HEK293 (cell line): ENCODE measurements at regions not wholly inside any gene's neighbourhood (a gene's known extent, or its start where the extent isn't known, plus 50 kb on each side); places are given as distances from the start of the nearest gene placed in this dataset.

Experiments used
- CTCF ChIA-PET: fragments of 350-600 bp; formaldehyde crosslinking; extraction: SDS; loops from one replicate; lab custom pipeline; 2021; ENCODE audit warnings: antibody characterized with exemption; lab: Yijun Ruan, JAX
- POLR2A ChIA-PET: fragments of 300-600 bp; formaldehyde crosslinking; extraction: SDS; loops from one replicate; lab custom pipeline; 2020; ENCODE audit warnings: antibody characterized with exemption, inconsistent platforms; lab: Yijun Ruan, JAX
- H3K27ac ChIP-seq: fragments of 200-500 bp; sonication (Bioruptor generic); 2 replicates; pipeline ENCODE4 v1.5.1; 2014; ENCODE audit warnings: low read depth, low read length, control low read depth, inconsistent platforms; ENCODE audit errors: extremely low read depth
- H3K36me3 ChIP-seq, 2 experiments: fragments of 200-500 bp in 1 of 2; sonication (Bioruptor generic) in 1 of 2; 1 replicate in 1 of 2; 2 replicates in 1 of 2; pipeline ENCODE4 v1.5.1; 2014 to 2017; ENCODE audit warnings: inconsistent platforms in 2 of 2, low read length in 2 of 2; ENCODE audit not compliant: control insufficient read depth in 2 of 2, insufficient read depth in 1 of 2
- H3K4me1 ChIP-seq: fragments of 200-500 bp; sonication (Bioruptor generic); 2 replicates; pipeline ENCODE4 v1.5.1; 2014; ENCODE audit warnings: mild to moderate bottlenecking, low read length, inconsistent platforms; ENCODE audit not compliant: control insufficient read depth, insufficient read depth
- H3K4me3 ChIP-seq: 2 replicates; pipeline ENCODE4 v1.5.1; 2011; ENCODE audit warnings: low read depth, mild to moderate bottlenecking, control low read depth, low read length, moderate library complexity
- H3K9me3 ChIP-seq: fragments of 200-500 bp; sonication (Bioruptor generic); 2 replicates; pipeline ENCODE4 v1.5.1; 2014; ENCODE audit warnings: low read depth, low read length, inconsistent platforms; ENCODE audit not compliant: control insufficient read depth, insufficient read depth
- GFI1B ChIP-seq: fragments of 450-650 bp; formaldehyde crosslinking; IDR thresholded peaks from 2 replicates; pipeline ENCODE4 v1.5.1; 2016; ENCODE audit warnings: missing biosample characterization, missing genetic modification characterization
- TCF7L2 ChIP-seq: IDR thresholded peaks from 2 replicates; pipeline ENCODE4 v1.6.1; 2011; ENCODE audit warnings: low read depth, mild to moderate bottlenecking, inconsistent platforms, low read length, moderate library complexity, borderline replicate concordance
- YY2 ChIP-seq: fragments of 450-650 bp; formaldehyde crosslinking; IDR thresholded peaks from 2 replicates; pipeline ENCODE4 v1.5.1; 2016; ENCODE audit warnings: missing biosample characterization, missing genetic modification characterization
- ZBTB48 ChIP-seq: fragments of 450-650 bp; formaldehyde crosslinking; IDR thresholded peaks from 2 replicates; pipeline ENCODE4 v1.5.1; 2016; ENCODE audit warnings: missing biosample characterization, missing genetic modification characterization
- ZNF174 ChIP-seq: fragments of 450-650 bp; formaldehyde crosslinking; IDR thresholded peaks from 2 replicates; pipeline ENCODE4 v1.5.0; 2017; ENCODE audit warnings: missing biosample characterization, mild to moderate bottlenecking, missing genetic modification characterization
- ZNF202 ChIP-seq: fragments of 450-650 bp; formaldehyde crosslinking; IDR thresholded peaks from 2 replicates; pipeline ENCODE4 v1.5.1; 2016; ENCODE audit warnings: missing biosample characterization, missing genetic modification characterization, borderline replicate concordance
- ZNF292 ChIP-seq: fragments of 450-650 bp; formaldehyde crosslinking; IDR thresholded peaks from 2 replicates; pipeline ENCODE4 v1.5.1; 2016; ENCODE audit warnings: low read depth, missing biosample characterization, missing genetic modification characterization, borderline replicate concordance
- ZNF302 ChIP-seq: fragments of 450-650 bp; formaldehyde crosslinking; IDR thresholded peaks from 2 replicates; pipeline ENCODE4 v1.5.1; 2016; ENCODE audit warnings: missing biosample characterization, missing genetic modification characterization, low read depth
- ZNF324 ChIP-seq: fragments of 450-650 bp; formaldehyde crosslinking; IDR thresholded peaks from 2 replicates; pipeline ENCODE4 v1.5.1; 2016; ENCODE audit warnings: missing biosample characterization, missing genetic modification characterization
- ZNF366 ChIP-seq: fragments of 450-650 bp; formaldehyde crosslinking; conservative IDR thresholded peaks from 2 replicates; pipeline ENCODE4 v1.5.1; 2016; ENCODE audit warnings: missing biosample characterization, missing genetic modification characterization
- ZNF501 ChIP-seq: fragments of 450-650 bp; formaldehyde crosslinking; IDR thresholded peaks from 2 replicates; pipeline ENCODE4 v1.5.1; 2016; ENCODE audit warnings: missing biosample characterization, missing genetic modification characterization
- ZNF548 ChIP-seq: fragments of 450-650 bp; formaldehyde crosslinking; IDR thresholded peaks from 2 replicates; pipeline ENCODE4 v1.5.1; 2016; ENCODE audit warnings: missing biosample characterization, missing genetic modification characterization
- ZNF585B ChIP-seq: fragments of 450-650 bp; formaldehyde crosslinking; IDR thresholded peaks from 2 replicates; pipeline ENCODE4 v1.5.1; 2016; ENCODE audit warnings: missing biosample characterization, missing genetic modification characterization
- ZNF664 ChIP-seq: fragments of 450-650 bp; formaldehyde crosslinking; IDR thresholded peaks from 2 replicates; pipeline ENCODE4 v1.5.1; 2016; ENCODE audit warnings: missing biosample characterization, missing genetic modification characterization
- ZNF670 ChIP-seq: fragments of 450-650 bp; formaldehyde crosslinking; IDR thresholded peaks from 2 replicates; pipeline ENCODE4 v1.5.1; 2016; ENCODE audit warnings: missing biosample characterization, missing genetic modification characterization, low read depth
- ZNF785 ChIP-seq: fragments of 450-650 bp; formaldehyde crosslinking; IDR thresholded peaks from 2 replicates; pipeline ENCODE4 v1.5.1; 2016; ENCODE audit warnings: missing biosample characterization, missing genetic modification characterization
- ZNF791 ChIP-seq: fragments of 450-650 bp; formaldehyde crosslinking; IDR thresholded peaks from 2 replicates; pipeline ENCODE4 v1.5.1; 2016; ENCODE audit warnings: missing biosample characterization, missing genetic modification characterization
- ZNF843 ChIP-seq: fragments of 450-650 bp; formaldehyde crosslinking; IDR thresholded peaks from 2 replicates; pipeline ENCODE4 v1.5.1; 2016; ENCODE audit warnings: missing biosample characterization, missing genetic modification characterization
- ZSCAN18 ChIP-seq: fragments of 450-650 bp; formaldehyde crosslinking; IDR thresholded peaks from 2 replicates; pipeline ENCODE4 v1.5.1; 2016; ENCODE audit warnings: missing biosample characterization, missing genetic modification characterization
- TF ChIP-seq, protein P1 (sequence below): fragments of 450-650 bp; formaldehyde crosslinking; IDR thresholded peaks from 2 replicates; pipeline ENCODE4 v1.5.1; 2016; ENCODE audit warnings: missing biosample characterization, missing genetic modification characterization, borderline replicate concordance
- TF ChIP-seq, protein P2 (sequence below): fragments of 450-650 bp; formaldehyde crosslinking; IDR thresholded peaks from 2 replicates; pipeline ENCODE4 v1.5.1; 2016; ENCODE audit warnings: missing biosample characterization, missing genetic modification characterization

DNA sequence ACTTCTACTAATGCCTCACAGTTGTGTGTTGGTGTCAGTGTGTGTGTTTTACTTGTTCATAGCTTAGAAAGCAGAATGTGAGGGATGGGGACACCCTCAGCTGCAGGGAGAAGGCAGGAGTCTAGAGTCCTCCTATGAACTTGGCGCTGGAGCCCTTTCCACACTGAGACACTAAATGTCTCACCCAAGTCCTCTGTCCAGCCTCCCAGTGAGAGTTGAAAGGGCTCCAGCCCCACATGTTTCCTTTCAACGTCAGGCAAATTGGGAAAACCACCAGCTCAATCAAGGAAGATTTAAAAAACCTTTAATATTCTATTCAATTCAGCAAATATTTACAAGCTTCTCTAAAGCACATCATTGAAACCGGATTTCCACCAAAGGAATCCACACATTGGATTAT, 167.6 kb upstream of the MSX2 start:
- CTCF ChIA-PET: interaction anchor here (0.6 to 1.5 kb wide), 4 partner anchors 11 to 25 kb away, joined by 4 to 9 read pairs (median 4); no protein-coding TSS in a partner anchor
- no peak overlapping the region for H3K4me3 ChIP-seq
- no peaks in the 10 kb centered on the region for H3K36me3 ChIP-seq
- H3K27ac ChIP-seq: no peak overlapping the region
- POLR2A ChIA-PET: interaction anchor here (0.6 kb wide), 1 partner anchor 69 kb away, joined by 7 read pairs; no protein-coding TSS in a partner anchor
- no peaks in the 10 kb centered on the region for H3K4me1 ChIP-seq
- no peak for TF ChIP-seq GFI1B (tag by site-specific recombination)
- TF ChIP-seq, protein P1, sequence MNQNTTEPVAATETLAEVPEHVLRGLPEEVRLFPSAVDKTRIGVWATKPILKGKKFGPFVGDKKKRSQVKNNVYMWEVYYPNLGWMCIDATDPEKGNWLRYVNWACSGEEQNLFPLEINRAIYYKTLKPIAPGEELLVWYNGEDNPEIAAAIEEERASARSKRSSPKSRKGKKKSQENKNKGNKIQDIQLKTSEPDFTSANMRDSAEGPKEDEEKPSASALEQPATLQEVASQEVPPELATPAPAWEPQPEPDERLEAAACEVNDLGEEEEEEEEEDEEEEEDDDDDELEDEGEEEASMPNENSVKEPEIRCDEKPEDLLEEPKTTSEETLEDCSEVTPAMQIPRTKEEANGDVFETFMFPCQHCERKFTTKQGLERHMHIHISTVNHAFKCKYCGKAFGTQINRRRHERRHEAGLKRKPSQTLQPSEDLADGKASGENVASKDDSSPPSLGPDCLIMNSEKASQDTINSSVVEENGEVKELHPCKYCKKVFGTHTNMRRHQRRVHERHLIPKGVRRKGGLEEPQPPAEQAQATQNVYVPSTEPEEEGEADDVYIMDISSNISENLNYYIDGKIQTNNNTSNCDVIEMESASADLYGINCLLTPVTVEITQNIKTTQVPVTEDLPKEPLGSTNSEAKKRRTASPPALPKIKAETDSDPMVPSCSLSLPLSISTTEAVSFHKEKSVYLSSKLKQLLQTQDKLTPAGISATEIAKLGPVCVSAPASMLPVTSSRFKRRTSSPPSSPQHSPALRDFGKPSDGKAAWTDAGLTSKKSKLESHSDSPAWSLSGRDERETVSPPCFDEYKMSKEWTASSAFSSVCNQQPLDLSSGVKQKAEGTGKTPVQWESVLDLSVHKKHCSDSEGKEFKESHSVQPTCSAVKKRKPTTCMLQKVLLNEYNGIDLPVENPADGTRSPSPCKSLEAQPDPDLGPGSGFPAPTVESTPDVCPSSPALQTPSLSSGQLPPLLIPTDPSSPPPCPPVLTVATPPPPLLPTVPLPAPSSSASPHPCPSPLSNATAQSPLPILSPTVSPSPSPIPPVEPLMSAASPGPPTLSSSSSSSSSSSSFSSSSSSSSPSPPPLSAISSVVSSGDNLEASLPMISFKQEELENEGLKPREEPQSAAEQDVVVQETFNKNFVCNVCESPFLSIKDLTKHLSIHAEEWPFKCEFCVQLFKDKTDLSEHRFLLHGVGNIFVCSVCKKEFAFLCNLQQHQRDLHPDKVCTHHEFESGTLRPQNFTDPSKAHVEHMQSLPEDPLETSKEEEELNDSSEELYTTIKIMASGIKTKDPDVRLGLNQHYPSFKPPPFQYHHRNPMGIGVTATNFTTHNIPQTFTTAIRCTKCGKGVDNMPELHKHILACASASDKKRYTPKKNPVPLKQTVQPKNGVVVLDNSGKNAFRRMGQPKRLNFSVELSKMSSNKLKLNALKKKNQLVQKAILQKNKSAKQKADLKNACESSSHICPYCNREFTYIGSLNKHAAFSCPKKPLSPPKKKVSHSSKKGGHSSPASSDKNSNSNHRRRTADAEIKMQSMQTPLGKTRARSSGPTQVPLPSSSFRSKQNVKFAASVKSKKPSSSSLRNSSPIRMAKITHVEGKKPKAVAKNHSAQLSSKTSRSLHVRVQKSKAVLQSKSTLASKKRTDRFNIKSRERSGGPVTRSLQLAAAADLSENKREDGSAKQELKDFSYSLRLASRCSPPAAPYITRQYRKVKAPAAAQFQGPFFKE (tag by site-specific recombination): no peak
- TF ChIP-seq ZNF174 (tag by site-specific recombination): no peak
- no peak for TF ChIP-seq ZNF292
- TF ChIP-seq ZBTB48 (tag by site-specific recombination): no peak
- no peak for TF ChIP-seq ZNF843
- TF ChIP-seq ZNF501 (tag by site-specific recombination): no peak
- no peak for TF ChIP-seq ZNF791 (tag by site-specific recombination)
- no peak for TF ChIP-seq YY2 (tag by site-specific recombination)
- no peak for TF ChIP-seq ZSCAN18
- TF ChIP-seq ZNF202 (tag by site-specific recombination): no peak
- TF ChIP-seq ZNF302 (tag by site-specific recombination): no peak
- TF ChIP-seq ZNF664 (tag by site-specific recombination): no peak
- no peak for TF ChIP-seq ZNF785
- no peak for TF ChIP-seq ZNF548 (tag by site-specific recombination)
- H3K9me3 ChIP-seq: no peaks in the 10 kb centered on the region

DNA sequence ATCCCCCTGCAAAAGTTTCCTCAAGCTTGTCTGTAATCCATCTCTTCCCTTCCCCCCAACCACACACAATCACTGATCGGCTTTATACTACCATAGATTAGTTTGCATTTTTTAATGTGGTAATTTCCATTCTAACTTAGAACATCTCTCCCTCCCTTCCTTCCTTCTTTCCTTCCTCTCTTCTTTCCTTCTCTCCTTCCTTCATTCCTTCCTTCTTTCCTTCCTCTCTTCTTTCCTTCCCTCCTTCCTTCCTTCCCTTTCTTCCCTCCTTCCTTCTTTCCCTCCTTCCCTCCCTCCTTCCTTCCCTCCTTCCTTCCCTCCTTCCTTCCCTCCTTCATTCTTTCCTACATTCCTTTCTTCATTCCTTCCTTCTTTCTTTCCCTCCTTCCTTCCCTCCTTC, 166.2 kb upstream of the MSX2 start:
- Histone ChIP-seq H3K36me3 (no peaks in the 10 kb centered on the region), H3K4me1 (no peaks in the 10 kb centered on the region), H3K27ac (no peak overlapping the region), H3K9me3 (no peaks in the 10 kb centered on the region), H3K4me3 (no peak overlapping the region)
- TF ChIP-seq ZNF585B (tag by site-specific recombination) (no peak), ZNF366 (tag by site-specific recombination) (peak; percentile 94), TCF7L2 (no peak), ZNF670 (tag by site-specific recombination) (no peak), ZNF324 (tag by site-specific recombination) (no peak)
- TF ChIP-seq, protein P2, sequence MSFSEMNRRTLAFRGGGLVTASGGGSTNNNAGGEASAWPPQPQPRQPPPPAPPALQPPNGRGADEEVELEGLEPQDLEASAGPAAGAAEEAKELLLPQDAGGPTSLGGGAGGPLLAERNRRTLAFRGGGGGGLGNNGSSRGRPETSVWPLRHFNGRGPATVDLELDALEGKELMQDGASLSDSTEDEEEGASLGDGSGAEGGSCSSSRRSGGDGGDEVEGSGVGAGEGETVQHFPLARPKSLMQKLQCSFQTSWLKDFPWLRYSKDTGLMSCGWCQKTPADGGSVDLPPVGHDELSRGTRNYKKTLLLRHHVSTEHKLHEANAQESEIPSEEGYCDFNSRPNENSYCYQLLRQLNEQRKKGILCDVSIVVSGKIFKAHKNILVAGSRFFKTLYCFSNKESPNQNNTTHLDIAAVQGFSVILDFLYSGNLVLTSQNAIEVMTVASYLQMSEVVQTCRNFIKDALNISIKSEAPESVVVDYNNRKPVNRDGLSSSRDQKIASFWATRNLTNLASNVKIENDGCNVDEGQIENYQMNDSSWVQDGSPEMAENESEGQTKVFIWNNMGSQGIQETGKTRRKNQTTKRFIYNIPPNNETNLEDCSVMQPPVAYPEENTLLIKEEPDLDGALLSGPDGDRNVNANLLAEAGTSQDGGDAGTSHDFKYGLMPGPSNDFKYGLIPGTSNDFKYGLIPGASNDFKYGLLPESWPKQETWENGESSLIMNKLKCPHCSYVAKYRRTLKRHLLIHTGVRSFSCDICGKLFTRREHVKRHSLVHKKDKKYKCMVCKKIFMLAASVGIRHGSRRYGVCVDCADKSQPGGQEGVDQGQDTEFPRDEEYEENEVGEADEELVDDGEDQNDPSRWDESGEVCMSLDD (tag by site-specific recombination): no peak
- CTCF ChIA-PET: interaction anchor here (0.9 to 1.5 kb wide), 2 partner anchors 14 to 1264 kb away, joined by 3 to 9 read pairs; no protein-coding TSS in a partner anchor
- POLR2A ChIA-PET: no interaction called here
